ENCODE measurements at regions not wholly inside any gene's neighbourhood (a gene's known extent, or its start where the extent isn't known, plus 50 kb on each side); places are given as distances from the start of the nearest gene placed in this dataset.

DNA sequence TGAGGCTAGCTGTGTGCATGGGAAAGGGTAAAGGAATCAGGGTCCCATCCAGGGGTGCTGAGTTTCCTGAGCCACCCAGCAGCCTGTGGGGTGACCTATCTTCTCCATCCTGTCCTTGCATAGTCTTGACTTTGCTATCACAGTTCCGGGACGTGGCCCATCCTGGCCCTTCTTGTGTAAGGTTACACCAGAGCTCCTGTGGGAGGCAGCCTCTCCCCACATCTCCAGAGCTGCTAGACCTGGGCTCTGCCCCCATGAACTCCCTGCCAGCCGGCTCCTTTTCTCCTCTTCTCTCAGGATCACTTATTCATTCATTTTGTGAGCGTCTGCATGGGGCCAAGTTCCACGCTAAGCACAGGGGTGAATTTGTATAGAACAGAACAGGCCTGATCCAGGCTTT is 238.9 kb downstream of the TSHZ3 start:
- peak; percentile 53 for DNase-seq
- H3K36me3 ChIP-seq, result no peaks in the 10 kb centered on the region

DNA sequence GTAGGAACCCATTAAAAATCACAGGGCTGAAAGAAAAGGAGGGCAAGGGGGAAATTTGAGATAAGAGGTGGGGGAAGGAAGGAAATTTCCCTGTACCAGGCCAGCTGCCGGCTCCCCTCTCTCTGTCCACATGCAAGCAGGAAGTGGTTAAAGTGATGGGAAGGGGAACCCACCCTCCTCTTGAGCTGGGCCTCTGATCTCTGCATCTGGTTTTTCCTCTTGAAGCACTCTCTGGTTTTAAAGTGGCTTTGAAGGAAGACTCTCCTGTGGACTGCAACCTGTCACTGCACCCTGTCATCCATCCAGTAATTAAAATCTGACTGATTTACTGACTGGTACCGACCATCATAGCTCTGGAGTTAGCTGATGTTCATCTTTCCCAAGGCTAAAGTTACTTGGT is 239.6 kb downstream of the TSHZ3 start:
- H3K4me3 ChIP-seq, result no peak overlapping the region
- DNase-seq, result no peak

More for the DNA sequence above, 238.9 kb downstream of the TSHZ3 start:
- H3K27me3 ChIP-seq, result no peaks in the 10 kb centered on the region
- no peaks in the 10 kb centered on the region for H3K9me3 ChIP-seq
- no peak overlapping the region for H3K4me3 ChIP-seq

DNA sequence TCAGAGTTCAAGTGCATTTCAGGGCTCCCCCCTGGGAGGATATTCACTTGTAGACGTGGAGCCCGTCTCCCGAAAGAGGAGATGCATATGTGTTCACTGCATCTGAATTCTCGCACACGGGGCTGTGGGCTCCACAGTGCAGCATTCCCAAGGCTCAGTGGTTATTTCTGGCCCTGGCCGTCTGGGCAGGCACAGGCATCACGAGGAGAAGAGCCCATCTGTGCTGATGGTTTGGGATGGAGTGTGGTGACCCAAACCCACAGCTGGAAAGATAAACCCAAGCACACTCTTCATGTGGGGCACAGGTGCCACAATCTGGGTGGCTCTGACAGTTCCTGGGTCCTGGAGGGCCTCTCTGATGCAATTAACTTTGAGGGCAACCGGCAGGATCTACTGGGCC is 242.1 kb downstream of the TSHZ3 start:
- H3K4me3 ChIP-seq, result no peak overlapping the region

More for the DNA sequence above, 239.6 kb downstream of the TSHZ3 start:
- Histone ChIP-seq H3K27me3 (no peaks in the 10 kb centered on the region), H3K36me3 (no peaks in the 10 kb centered on the region), H3K9me3 (no peaks in the 10 kb centered on the region)

DNA sequence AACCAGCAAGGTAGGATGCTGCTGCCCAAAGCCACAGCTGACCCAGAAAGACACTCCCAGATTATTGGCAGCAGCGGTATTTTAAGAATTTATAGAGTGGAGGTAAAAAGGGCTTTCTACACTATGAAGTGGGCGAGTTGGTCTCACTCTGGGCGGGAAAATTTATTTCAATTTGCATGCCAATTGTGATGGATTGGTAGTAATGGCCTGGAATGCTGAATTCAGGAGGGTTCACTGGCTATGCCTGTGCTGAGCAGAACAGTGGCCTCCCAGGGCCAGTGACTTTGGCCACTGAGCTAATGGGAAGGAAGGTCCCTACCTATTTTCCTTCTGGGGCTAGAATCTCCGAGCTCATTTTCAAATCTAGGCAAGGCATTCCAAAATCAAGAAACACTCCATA is 243.5 kb downstream of the TSHZ3 start:
- Histone ChIP-seq H3K4me3 (no peak overlapping the region), H3K27me3 (no peaks in the 10 kb centered on the region), H3K36me3 (no peaks in the 10 kb centered on the region), H3K9me3 (no peaks in the 10 kb centered on the region)
- no peak for DNase-seq

More for the DNA sequence above, 242.1 kb downstream of the TSHZ3 start:
- Histone ChIP-seq H3K27me3 (no peaks in the 10 kb centered on the region), H3K9me3 (no peaks in the 10 kb centered on the region), H3K36me3 (no peaks in the 10 kb centered on the region)
- no peak for DNase-seq

DNA sequence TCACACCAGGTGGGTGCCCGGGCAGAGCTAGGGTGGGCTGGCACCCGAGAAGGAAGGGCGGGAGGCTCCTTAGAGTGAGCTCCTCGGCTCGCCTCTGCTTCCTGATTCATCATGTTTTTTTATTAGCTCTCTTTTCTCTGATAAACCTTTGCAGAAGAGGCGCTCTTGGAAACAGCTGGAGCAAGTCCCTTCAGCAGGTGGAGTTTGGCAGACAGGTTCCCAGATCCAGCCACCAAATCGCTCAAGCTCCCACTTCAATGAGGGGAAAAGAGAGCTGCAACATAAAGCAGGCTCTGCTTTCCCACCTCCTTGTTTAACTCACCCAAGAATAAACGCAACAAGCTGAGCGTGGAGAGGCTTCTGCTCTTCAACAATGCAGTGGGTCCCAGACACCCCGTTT is 244.8 kb downstream of the TSHZ3 start:
- Histone ChIP-seq H3K27me3 (no peaks in the 10 kb centered on the region), H3K36me3 (no peaks in the 10 kb centered on the region), H3K4me3 (no peak overlapping the region), H3K9me3 (no peaks in the 10 kb centered on the region)
- no peak for DNase-seq

DNA sequence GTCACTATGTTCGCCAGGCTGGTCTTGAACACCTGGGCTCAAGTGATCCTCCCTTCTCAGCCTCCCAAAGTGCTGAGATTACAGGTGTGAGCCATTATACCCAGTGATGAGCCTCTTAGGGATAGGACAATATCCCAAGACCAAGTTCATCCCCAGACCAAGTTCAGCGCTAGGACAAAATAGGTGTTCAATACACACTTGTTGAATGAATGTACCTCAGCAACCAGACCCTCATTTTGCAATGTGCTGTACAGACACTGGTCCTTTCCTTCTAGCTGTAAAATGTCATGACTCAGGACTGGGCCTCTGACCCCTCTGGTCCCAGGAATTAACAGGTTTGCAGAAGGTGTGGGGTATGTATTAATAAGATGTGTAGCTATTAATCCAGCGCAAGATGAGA is 246.0 kb downstream of the TSHZ3 start:
- no peaks in the 10 kb centered on the region for H3K36me3 ChIP-seq
- H3K9me3 ChIP-seq, result no peaks in the 10 kb centered on the region
- no peak overlapping the region for H3K4me3 ChIP-seq
- no peaks in the 10 kb centered on the region for H3K27me3 ChIP-seq
- DNase-seq, result no peak

DNA sequence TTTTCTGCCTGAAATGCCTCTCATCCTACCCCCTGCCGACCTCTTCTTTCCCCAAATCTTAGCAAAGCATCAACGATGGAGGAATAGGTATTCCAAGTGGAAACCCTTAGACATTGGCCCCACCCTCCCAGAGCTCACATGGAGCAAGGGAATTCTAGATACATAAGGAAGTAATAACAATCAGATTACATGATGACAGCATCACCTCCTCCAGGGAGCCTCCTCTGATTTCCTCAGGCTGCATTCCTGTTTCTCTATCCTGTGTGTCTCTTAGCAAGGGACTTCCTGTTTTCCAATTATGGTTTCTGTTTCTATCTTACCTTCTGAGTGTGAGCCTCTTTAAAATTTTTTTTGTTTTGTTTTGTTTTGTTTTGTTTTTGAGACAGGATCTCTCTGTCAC is 246.6 kb downstream of the TSHZ3 start:
- Histone ChIP-seq H3K4me3 (no peak overlapping the region), H3K27me3 (no peaks in the 10 kb centered on the region), H3K36me3 (no peaks in the 10 kb centered on the region), H3K9me3 (no peaks in the 10 kb centered on the region)
- DNase-seq, result no peak

DNA sequence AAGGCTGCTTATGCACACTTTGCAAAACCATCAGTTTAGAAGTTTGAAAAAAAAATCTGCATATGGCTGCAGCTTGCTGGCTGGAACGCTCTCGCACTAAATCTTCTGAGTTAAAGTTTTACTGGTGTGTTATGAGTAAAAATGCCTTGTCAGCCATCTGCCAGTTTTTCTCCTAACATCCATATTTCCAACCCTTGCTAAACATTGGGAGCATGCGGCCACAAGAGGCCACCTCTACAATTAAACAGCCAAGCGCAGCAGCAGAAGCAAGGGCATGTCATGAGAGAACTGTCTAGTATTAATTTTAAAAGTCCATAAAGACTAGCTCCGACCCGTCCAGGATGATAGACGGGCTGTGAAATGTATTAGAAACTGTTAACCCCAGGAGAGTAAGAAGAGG is 248.3 kb downstream of the TSHZ3 start:
- Histone ChIP-seq H3K9me3 (no peaks in the 10 kb centered on the region), H3K27me3 (no peaks in the 10 kb centered on the region), H3K36me3 (no peaks in the 10 kb centered on the region), H3K4me3 (no peak overlapping the region)
- DNase-seq, result no peak

DNA sequence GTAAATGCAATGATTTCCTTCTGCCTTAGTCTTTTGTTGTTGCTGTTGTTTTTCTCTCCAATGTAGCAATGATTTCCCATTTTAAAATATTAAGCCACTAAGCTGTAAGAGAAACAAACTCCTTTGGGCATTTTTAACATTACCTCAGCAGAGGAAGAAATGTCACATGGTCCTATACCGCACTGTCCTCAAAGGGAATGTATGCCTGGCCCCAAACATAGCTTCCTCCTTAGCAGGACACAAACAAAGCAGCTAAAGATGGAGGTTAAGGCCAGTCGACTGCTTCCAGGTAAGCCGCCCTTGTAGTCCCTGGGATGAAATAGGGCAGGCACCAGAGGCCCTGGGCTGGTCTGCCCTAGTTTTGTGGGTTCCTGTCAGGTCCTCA is 249.0 kb downstream of the TSHZ3 start:
- DNase-seq, result no peak
- H3K9me3 ChIP-seq, result no peaks in the 10 kb centered on the region
- no peaks in the 10 kb centered on the region for H3K36me3 ChIP-seq
- H3K27me3 ChIP-seq, result no peaks in the 10 kb centered on the region
- H3K4me3 ChIP-seq, result no peak overlapping the region

DNA sequence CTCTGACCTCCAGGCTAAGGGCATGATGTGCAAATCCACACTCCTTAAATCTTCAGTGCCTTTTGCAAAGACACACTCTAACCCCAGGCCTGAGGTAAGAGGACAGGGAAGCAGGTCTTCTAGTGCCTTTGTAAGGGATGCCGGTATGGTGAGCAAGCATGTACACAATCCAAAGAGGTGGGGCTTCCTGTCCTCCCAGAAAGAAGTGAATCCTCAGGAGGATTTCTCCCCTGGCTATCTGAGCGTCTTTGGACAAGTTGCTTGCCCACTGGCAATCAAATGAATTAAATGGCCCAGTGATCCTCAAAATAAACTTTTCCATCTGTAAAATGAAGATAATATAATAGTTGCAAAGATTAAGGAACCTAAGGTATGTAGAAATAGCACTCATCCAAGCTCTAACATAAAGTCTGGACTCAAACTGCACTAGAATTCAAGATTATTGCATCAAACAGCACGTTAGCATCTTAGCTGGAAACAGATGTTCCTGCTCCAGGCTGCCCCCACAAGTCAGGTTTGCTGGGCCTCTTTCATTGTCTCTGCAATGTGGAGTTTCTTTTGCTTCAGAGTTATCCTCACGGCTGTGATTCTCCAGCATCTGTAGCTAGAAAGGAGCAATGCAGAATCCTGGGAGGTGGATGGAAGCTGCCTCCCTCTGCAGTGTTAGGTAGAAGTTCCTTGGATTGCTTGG is 249.6 kb downstream of the TSHZ3 start:
- H3K9me3 ChIP-seq, result no peaks in the 10 kb centered on the region
- H3K36me3 ChIP-seq, result no peaks in the 10 kb centered on the region
- peak; percentile 21 for DNase-seq
- no peaks in the 10 kb centered on the region for H3K27me3 ChIP-seq
- no peak overlapping the region for H3K4me3 ChIP-seq

DNA sequence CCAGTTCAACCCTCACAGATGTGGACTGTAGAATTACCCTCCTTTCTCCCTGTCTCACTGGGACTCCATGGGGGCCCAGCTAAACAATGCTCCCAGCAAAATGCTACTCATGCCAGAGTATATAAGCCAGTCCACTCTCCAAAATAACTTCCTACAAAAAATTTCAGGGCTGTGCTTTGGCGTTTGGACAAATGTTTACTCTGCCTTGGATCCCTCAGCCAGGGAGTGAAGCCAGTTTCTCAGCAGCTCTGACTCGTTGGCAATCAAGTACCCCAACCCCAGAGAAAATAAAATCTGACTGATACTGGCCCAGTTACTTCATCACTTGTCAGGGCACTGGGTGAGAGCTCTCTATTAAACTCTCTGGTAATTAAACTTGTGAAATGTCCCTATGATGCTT is 250.4 kb downstream of the TSHZ3 start:
- no peaks in the 10 kb centered on the region for H3K27me3 ChIP-seq
- peak; percentile 48 for DNase-seq
- no peaks in the 10 kb centered on the region for H3K9me3 ChIP-seq
- no peaks in the 10 kb centered on the region for H3K36me3 ChIP-seq
- H3K4me3 ChIP-seq, result no peak overlapping the region

DNA sequence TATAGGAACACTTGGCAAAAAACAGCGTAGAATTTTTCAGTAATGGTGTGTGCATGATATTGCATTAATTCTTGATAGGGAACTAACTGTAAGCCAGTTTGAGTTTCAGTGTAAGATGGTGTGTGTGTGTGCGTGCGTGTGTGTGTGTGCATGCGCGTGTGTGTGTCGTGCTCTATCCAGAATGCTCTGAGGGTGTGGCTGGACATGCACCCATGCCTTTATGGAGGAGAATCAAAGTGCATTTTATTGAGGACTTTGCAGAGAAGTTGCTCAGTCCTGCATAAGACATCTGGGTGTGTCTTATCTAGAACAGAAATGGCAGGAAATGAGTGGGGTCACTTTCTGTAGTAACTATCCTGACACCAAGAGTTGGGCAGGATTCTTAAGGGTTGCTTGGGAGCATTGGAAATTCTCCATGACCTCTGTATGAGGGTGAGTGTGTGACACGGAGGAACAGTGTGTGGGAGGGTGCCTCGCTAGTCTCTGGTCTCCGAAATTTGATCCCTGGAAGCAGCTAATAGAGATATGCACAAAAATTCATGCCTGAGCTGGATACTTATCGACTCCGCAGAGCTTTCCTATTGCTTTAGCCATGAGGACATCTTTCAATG is 252.2 kb downstream of the TSHZ3 start:
- DNase-seq, result no peak
- H3K27me3 ChIP-seq, result no peaks in the 10 kb centered on the region
- H3K4me3 ChIP-seq, result no peak overlapping the region
- no peaks in the 10 kb centered on the region for H3K9me3 ChIP-seq
- no peaks in the 10 kb centered on the region for H3K36me3 ChIP-seq

DNA sequence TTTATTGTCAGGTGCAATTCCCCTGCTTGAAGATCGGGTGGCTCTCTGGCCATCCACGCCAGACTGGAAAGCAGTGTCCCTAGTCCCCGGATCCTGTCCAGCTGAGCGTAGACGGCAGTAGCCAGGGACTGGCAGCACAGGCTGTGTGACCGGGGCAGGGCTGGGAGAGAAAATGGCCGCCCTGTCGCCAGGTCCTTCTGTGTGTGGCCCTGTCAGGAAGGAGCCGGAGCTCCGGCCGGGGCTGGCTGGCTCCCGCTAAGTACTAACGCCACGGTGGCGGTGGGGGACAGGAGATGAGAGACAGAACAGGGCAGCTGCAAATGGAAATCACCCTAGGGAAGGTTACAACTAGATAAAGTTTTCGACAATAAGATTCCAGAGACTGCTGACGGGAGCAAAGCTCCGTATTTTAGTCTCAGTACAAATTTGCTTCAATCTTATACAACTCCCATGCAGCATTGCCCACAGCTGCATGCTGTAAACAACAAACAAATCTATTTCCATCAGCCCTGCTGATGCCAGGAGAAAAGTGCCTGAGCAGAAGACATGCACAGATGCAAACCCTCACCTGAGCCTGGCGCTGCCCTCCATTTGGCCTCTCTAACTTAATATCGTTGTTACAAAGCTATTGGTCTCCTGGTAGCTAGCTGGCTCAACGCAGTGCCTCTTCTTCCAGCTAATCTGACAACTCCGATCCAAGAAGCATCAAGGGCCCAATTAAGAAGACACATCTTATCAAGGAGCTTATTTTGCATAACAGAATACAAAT is 253.0 kb downstream of the TSHZ3 start:
- Histone ChIP-seq H3K27me3 (no peaks in the 10 kb centered on the region), H3K36me3 (no peaks in the 10 kb centered on the region), H3K9me3 (no peaks in the 10 kb centered on the region), H3K4me3 (no peak overlapping the region)
- no peak for DNase-seq

DNA sequence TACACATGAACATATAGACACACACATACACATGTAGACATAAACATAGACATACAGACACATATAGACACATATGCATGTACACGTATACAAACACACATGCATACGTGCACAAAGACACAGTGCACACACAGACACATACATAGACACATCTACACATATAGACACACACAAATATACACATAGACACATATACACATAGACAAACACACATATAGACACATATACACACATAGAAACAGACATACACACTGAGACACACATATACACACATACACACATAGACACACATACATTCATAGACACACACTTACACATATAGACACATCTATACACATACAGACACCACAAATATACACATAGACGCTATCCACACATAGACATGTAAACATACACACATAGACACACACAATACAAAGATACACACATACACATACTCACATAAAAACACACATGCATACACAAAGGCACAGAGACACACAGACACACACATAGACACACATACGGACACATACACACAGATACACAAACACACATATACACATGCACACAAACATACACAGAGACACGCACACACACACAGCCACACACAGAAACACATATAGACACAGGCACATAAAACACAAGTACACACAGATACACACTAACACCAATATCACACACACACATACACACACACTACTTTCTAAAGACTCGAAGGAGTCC is 254.0 kb downstream of the TSHZ3 start:
- H3K9me3 ChIP-seq, result no peaks in the 10 kb centered on the region
- H3K4me3 ChIP-seq, result no peak overlapping the region
- DNase-seq, result no peak
- no peaks in the 10 kb centered on the region for H3K27me3 ChIP-seq
- no peaks in the 10 kb centered on the region for H3K36me3 ChIP-seq

DNA sequence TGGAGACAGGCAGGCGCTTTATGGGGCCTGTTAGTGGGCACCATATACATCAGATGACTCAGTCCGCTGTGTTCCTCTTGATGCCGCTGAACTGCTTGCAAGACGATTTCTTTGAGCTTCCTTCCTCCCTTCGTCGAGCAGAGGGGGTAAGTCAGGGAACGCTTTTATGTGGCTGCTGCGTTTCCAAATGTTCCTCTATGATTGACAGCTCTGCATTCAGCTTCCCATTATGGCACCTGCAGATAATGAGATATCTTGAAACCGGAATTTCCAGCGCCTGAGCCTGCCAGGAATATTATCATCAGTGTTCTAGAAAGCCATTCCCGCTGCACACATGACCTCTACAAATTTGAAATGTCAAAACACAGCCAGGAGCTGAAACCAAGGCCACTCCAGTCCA is 257.0 kb downstream of the TSHZ3 start:
- no peak overlapping the region for H3K4me3 ChIP-seq
- no peaks in the 10 kb centered on the region for H3K9me3 ChIP-seq
- H3K36me3 ChIP-seq, result no peaks in the 10 kb centered on the region
- no peaks in the 10 kb centered on the region for H3K27me3 ChIP-seq
- no peak for DNase-seq

DNA sequence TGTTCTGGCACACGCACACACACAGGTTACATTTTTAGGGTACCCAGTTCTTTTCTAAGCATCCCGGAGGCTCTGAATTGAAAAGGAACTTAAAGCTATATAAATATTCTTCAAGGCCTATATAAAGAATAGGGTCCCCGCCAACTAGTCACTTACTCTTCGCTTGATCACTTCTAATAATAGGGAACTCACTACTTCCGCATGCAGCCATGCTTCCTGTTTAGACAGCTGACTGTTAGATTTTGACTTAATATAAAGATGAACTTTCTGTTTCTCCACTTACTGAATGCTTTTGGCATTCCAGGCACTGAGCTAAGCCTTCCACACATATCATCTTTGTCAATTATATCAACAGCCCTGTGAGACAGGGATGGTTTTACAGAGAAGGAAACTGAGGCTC is 259.6 kb downstream of the TSHZ3 start:
- H3K9me3 ChIP-seq, result no peaks in the 10 kb centered on the region
- no peaks in the 10 kb centered on the region for H3K36me3 ChIP-seq

DNA sequence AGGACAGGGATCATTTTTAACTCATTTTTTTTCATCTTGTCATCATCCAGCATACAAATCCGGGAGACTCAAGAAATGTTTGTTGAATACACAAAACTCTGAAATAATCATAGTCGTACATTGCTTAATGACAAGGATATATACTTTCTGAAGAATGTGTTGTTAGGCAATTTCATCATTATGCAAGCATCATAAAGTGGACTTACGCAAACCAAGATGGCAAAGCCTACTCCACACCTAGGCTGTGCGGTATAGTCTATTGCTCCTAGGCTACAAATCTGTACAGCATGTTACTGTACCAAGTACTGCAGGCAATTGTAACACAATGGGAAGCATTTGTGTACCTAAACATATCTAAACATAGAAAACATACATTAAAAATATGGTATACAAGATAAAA is 264.1 kb downstream of the TSHZ3 start:
- H3K9me3 ChIP-seq, result no peaks in the 10 kb centered on the region
- H3K4me3 ChIP-seq, result no peak overlapping the region
- H3K27me3 ChIP-seq, result no peaks in the 10 kb centered on the region
- no peak for DNase-seq
- no peaks in the 10 kb centered on the region for H3K36me3 ChIP-seq

More for the DNA sequence above, 259.6 kb downstream of the TSHZ3 start:
- Histone ChIP-seq H3K4me3 (no peak overlapping the region), H3K27me3 (no peaks in the 10 kb centered on the region)
- no peak for DNase-seq
